PFSK-1 (cell line): ENCODE measurements at regions not wholly inside any gene's neighbourhood (a gene's known extent, or its start where the extent isn't known, plus 50 kb on each side); places are given as distances from the start of the nearest gene placed in this dataset.

ENCODE experiments used
- FOXP2 ChIP-seq: optimal IDR thresholded peaks from 2 replicates; pipeline ENCODE3; 2011; ENCODE audit warnings: borderline replicate concordance, control low read depth, inconsistent platforms; ENCODE audit not compliant: insufficient read depth; ENCODE audit errors: extremely low read length, extremely low read depth
- POLR2AphosphoS5 ChIP-seq: IDR thresholded peaks from 2 replicates; pipeline ENCODE4 v1.6.1; 2012; ENCODE audit warnings: low read depth, mild to moderate bottlenecking, control low read depth, low read length, moderate library complexity
- REST ChIP-seq, 2 experiments: IDR thresholded peaks; 2 replicates each; pipeline versions ENCODE4 v1.6.1 to v1.8.0; 2011 to 2012; ENCODE audit warnings: low read depth in 2 of 2, low read length in 2 of 2, control low read depth in 1 of 2, inconsistent platforms in 1 of 2, mild to moderate bottlenecking in 1 of 2, moderate library complexity in 1 of 2; ENCODE audit not compliant: insufficient read depth in 1 of 2
- SIN3A ChIP-seq: IDR thresholded peaks from 2 replicates; pipeline ENCODE4 v1.6.1; 2012; ENCODE audit warnings: mild to moderate bottlenecking, low read length, moderate library complexity, borderline replicate concordance; ENCODE audit not compliant: insufficient read depth
- TAF1 ChIP-seq: IDR thresholded peaks from 2 replicates; pipeline ENCODE4 v1.6.1; 2012; ENCODE audit warnings: low read length, control low read depth, borderline replicate concordance; ENCODE audit not compliant: insufficient read depth

- no peak for TF ChIP-seq POLR2AphosphoS5
- no peak for TF ChIP-seq TAF1
- no peak for TF ChIP-seq FOXP2
- no peak for TF ChIP-seq REST (IDR thresholded peaks at IDR 0.05; ENCODE audit: insufficient read depth in 1 of 2, low read depth in 2 of 2, low read length in 2 of 2)
- no peak for TF ChIP-seq SIN3A
Measured at GRCh38 chr9:119859128-119859527, 489.9 kb upstream of the BRINP1 start.
